NCI-H526 (cell line): ENCODE measurements at regions not wholly inside any gene's neighbourhood (a gene's known extent, or its start where the extent isn't known, plus 50 kb on each side); places are given as distances from the start of the nearest gene placed in this dataset.
A peak's percentile ranks its signal among the peaks of the same experiment; 100 is the strongest.
"Not testable (repeated sequence)": the region's sequence is repeated elsewhere in the genome, so short reads cannot be mapped to it uniquely, and the experiment has no call there.

Experiments used
- DNase-seq, 2 experiments: peaks; one replicate each; lab custom pipeline; 2025; lab: John Stamatoyannopoulos, UW

- no peak for DNase-seq
Measured at GRCh38 chr16:79864032-79864780, 263.7 kb upstream of the MAF start.

GRCh38 chr16:79863128-79864031 is 262.8 kb upstream of the MAF start:
- no peak for DNase-seq

GRCh38 chr16:79862601-79863000 is 262.1 kb upstream of the MAF start:
- no peak for DNase-seq

GRCh38 chr16:79856581-79856980 is 256.0 kb upstream of the MAF start:
- DNase-seq = no peak

- no peak for DNase-seq
Measured at GRCh38 chr16:79850348-79850747, 249.8 kb upstream of the MAF start.

GRCh38 chr16:79849119-79849518 is 248.6 kb upstream of the MAF start:
- DNase-seq = peak in 1 of 2 experiments; percentile 1

- DNase-seq = no peak
Measured at GRCh38 chr16:79848719-79849118, 248.2 kb upstream of the MAF start.

- DNase-seq = no peak
Measured at GRCh38 chr16:79847569-79847968, 247.0 kb upstream of the MAF start.

- DNase-seq = no peak
Measured at GRCh38 chr16:79847101-79847500, 246.6 kb upstream of the MAF start.

- DNase-seq = no peak
Measured at GRCh38 chr16:79845734-79846135, 245.2 kb upstream of the MAF start.

- DNase-seq = no peak
Measured at GRCh38 chr16:79845033-79845733, 244.6 kb upstream of the MAF start.

- no peak for DNase-seq
Measured at GRCh38 chr16:79844603-79845002, 244.1 kb upstream of the MAF start.

- no peak for DNase-seq
Measured at GRCh38 chr16:79843631-79844043, 243.1 kb upstream of the MAF start.

- no peak for DNase-seq
Measured at GRCh38 chr16:79843145-79843544, 242.6 kb upstream of the MAF start.

- DNase-seq = no peak
Measured at GRCh38 chr16:79842197-79842596, 241.7 kb upstream of the MAF start.

- no peak for DNase-seq
Measured at GRCh38 chr16:79839466-79840341, 239.2 kb upstream of the MAF start.

GRCh38 chr16:79838496-79839259 is 238.1 kb upstream of the MAF start:
- DNase-seq = no peak

- no peak for DNase-seq
Measured at GRCh38 chr16:79836144-79836543, 235.6 kb upstream of the MAF start.

- no peak for DNase-seq
Measured at GRCh38 chr16:79835194-79835593, 234.7 kb upstream of the MAF start.

- no peak for DNase-seq
Measured at GRCh38 chr16:79834720-79835119, 234.2 kb upstream of the MAF start.

- not testable (repeated sequence) for DNase-seq
Measured at GRCh38 chr16:79834003-79834402, 233.5 kb upstream of the MAF start.
